ENCODE measurements at regions not wholly inside any gene's neighbourhood (a gene's known extent, or its start where the extent isn't known, plus 50 kb on each side); places are given as distances from the start of the nearest gene placed in this dataset.
"Not testable (repeated sequence)": the region's sequence is repeated elsewhere in the genome, so short reads cannot be mapped to it uniquely, and the experiment has no call there.

DNA sequence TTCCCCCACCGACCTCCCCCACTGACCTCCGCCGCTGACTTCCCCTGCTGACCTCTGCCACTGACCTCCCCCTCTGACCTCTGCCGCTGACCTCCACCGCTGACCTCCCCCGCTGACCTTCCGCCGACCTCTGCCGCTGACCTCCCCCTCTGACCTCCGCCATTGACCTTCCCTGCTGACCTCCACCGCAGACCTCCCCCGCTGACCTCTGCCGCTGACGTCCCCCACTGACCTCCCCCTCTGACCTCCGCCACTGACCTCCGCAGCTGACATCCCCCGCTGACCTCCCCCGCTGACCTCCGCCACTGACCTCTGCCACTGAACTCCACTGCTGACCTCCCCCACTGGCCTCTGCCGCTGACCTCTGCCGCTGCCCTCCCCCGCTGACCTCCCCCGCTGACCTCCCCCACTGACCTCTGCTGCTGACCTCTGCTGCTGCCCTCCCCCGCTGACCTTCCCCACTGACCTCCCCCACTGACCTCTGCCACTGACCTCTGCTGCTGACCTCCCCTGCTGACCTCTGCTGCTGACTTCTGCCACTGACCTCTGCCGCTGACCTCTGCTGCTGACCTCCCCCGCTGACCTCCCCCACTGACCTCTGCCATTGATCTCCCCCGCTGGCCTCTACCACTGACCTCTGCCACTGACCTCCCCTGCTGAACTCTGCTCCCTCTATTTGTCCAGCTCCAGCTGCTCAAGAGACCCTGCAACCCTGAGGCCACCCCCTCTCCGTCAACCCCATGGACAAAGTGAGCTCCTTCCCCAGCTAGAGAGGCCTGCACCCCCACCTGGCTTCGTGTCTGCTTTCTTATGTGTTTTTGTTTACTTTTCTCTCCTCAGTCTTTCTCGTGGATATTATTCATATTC, 91.4 kb upstream of the AFDN start:
- DNase-seq (ENCODE audit: low spot score), result peak; percentile 44

DNA sequence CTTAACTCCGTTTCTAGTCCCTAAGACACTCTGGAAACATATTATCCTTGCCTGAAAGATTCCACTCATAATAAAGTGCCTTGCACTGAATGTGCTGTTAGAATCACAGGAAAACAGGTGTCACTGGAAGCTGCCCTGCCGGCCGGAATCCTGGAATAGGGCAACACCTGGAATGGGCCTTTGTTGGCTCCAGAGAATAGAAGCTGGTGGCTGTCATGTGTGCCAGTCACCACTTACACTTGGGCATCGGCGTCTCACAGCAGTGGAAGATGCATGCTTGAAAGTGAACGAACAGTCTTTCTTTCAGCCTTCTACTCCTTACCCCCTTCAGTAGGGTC, 90.8 kb upstream of the AFDN start:
- DNase-seq (ENCODE audit: low spot score), result peak; percentile 20

GRCh38 chr6:167736486-167737204, 90.1 kb upstream of the AFDN start:
- peak; percentile 39 for DNase-seq (ENCODE audit: low spot score)

DNA sequence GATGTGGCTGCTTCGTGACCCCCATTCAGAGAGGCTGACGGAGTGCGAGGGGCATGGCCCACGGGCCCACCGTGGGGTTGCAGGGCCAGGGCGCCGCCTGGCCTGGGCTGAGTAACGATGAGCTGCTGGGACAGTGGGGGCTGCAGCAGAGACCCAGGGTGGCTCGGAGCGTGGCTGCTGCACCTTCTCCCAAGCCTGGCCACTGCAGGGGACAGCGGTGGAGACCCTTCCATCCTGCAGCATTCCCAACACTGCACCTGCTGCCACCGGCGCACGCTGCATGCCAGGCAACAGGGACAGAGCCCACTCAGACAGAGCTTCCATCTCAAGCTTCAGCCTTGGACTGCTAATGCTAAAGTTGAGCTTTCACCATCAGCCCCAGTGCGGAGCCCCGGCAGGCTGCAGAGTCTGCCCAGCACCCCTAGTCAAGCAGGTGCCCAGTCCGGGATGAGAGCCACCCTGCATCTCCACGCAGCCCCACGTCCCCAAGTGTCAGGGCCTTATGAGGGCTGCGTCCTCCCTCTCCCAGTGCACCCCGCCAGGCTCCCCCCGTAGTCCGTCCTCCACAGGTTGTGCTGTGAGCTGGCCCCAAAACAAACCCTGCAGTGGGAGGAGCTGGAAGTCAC, 89.4 kb upstream of the AFDN start:
- DNase-seq (ENCODE audit: low spot score), result peak; percentile 38

GRCh38 chr6:167738386-167738785, 88.3 kb upstream of the AFDN start:
- no peak for DNase-seq (ENCODE audit: low spot score)

DNA sequence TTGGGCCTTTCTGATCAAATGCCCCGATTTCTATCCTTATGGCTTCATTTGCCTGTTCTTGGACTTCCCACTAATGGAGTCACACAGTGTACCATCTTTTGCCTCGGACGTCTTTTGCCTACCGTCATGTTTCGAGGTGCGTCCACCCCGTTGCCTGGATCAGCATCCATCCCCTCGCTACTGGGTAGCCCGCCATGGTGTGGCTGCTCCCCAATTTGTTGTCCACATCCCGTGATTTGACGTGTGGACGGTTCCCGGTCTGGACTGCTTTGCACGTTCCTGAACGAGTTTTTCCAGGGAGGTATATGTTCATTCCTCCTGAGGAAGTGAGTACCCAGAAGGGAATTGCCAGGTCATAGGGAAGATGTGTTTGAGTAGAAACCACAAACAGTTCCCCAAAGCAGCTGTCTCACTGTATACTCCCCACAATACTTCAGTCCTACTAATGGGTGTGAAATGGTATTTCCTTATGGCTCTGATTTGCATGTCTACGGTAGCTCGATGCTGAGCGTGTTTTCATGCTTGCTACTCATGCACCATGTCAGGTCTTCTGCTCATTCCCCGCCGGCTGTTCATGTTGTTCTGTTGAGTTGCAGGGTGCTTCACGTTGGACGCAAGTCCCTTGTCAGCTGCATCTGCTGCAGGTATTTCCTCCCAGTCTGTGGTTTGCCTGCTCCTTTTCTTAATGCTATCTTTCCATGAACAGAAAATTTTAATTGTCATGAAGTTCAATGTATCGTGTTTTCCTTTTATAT, 86.8 kb upstream of the AFDN start:
- no peak for DNase-seq (ENCODE audit: low spot score)

DNA sequence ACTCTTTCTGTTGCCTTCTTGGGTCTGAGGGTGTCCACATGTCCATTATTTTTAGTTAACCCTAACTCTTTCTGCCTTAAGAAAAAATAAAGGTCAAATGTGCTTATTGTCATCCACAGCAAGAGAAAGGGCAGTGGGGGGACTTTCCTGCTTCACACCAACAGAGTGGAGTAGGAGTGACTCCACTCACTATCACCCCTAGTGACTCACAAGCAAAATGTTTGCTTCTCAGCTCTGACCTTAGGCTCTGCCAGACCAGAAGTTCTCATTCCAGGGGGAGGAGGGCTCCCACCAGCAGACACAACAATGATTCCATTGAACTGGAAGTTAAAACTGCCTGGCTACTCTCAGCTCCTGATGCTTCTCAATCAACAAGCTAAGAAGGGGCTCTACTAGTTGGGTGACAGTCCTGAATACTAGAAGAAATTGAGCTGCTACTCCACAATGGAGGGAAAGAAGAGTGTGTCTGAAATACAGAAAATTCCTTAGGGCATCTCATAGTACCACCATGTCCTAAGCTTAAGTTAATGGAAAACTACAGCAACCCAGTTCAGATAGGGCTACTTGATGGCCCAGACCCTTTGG, 83.9 kb upstream of the AFDN start:
- no peak for DNase-seq (ENCODE audit: low spot score)

- DNase-seq (ENCODE audit: low spot score), result no peak
These were observed 81.7 kb upstream of the AFDN start for GRCh38 chr6:167744681-167745669.

DNA sequence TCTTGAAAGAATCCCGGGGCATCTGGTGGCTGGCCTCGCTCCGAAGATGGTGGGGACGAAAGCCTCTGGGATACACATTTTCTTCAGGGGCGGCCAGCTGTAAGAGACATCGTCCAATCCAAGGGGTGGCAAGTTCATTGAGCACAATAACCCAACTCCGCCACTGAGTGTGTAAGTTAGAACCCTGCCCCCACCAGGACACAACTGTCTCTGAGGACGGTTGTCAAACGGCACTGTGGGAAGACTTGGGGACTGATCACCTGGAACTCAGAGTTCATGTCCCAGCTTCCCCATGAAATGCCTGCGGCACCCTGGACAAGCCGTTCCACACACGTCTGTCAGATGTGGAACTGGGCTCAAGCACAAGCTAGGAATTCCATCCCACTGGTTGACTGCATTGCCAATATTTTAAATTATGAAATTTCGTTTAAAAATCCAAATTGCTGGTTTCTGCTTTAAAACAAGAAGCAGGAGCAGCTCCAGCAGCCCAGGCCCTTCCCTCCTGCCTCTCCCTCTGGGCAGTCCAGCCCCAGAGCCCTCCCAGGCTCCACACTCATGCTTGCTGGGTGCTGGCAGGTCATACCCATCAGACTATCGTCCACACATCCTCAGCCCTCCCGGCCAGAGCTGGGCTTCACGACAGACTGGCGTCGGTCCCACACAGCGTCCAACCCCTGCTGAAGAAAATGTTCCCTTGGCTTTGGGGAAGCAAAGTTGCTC, 80.9 kb upstream of the AFDN start:
- DNase-seq (ENCODE audit: low spot score), result no peak

- no peak for DNase-seq (ENCODE audit: low spot score)
These were observed 80.3 kb upstream of the AFDN start for GRCh38 chr6:167746390-167746907.

DNA sequence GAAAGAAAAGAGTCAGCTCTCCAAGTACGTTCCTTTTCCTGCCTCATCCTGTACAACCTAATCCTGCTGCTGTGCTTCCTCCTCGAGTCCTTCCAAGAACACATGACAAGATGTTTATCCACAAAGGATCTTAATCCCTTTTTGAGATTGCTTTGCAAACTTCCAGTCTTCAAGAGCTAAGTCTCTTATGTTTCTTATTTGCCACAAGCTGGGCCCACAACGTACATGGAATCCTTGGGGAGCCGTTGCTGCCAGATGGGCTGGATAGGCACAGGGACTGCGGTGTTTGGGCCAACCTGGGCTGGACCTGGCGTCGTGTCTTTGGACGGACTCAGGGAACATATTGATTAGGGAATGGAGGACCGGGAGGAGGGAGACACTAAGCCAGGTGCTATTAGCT, 79.7 kb upstream of the AFDN start:
- DNase-seq (ENCODE audit: low spot score), result no peak

GRCh38 chr6:167747645-167748044, 79.1 kb upstream of the AFDN start:
- DNase-seq (ENCODE audit: low spot score), result no peak

DNA sequence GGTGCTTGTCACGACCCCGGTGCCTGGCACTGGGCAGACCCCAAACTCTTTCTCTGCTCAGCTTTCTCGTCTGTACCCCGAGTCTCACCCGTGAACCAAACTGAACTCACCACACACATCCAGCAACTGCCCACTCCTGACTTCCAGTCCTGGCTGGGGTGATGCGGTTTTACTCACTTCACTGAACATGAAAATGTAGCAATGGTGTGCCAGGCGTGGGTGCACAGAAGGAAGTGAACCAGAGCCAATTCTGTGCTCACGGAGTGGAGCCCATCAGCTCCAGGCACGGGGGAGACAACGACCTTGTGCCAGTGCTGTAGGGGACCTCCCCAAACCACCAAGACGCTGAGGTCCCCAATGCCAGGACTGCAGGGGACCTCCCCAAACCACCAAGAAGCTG, 78.7 kb upstream of the AFDN start:
- no peak for DNase-seq (ENCODE audit: low spot score)

DNA sequence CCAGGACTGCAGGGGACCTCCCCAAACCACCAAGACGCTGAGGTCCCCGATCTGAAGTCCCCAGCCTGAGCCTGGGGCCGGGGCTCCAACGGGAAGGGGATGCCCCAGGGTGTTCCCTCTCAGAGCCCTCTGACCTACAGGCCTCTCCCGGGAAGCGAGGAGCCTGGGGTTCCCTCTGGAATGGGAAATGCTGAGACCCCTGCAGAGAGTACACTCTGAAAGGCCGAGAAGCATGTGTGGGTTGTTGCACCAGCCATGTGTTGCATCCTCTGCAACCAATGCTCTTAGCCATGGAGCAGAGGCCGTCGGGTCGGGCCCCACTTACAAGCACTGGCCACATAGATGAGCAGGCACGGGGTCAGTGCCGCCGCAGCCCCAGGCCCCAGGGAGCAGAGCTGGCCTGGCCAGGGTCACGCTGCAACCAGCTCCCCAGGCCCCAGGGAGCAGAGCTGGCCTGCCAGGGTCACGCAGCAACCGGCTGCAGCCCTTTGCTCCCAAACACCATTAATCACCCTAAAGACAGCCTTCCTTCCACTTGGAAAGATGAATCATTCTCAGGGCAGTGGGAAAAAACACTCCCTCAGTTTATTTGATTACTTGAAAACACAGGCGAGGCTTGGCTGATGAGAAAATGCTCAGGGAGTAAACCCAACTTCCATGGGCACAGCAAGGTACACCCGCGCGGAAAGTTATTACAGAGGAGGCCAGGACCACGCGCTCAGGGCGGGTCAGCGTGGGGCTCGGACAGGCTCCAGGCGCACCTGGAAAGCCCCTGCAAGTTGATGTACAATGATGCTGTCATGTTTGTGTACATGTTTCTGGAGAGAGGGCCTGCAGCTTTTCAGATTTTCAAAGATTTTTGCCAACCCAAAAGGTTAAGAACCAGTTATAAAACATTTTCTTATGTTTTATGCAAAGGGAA, 78.0 kb upstream of the AFDN start:
- no peak for DNase-seq (ENCODE audit: low spot score)

DNA sequence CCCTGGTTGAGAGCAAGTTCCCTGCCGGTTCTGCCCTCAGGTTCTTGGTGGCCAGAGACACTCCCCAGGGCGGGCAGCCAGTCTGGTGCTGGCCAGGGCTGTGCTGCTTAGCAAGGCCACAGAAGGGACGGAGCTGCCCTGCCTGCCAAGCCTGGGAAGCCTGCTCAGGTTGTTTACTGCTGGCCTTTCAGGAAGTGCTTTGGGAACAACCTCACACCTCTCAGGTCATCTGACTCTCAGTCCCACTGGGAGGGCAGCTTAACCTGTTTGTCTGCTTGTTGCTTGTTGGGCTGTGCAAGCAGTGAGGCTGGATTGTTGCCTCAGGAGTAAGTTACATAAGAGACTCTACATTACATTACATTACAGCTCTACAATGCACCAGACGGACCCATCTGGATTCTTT, 75.8 kb upstream of the AFDN start:
- no peak for DNase-seq (ENCODE audit: low spot score)

- DNase-seq (ENCODE audit: low spot score), result no peak
These were observed 75.1 kb upstream of the AFDN start for GRCh38 chr6:167751579-167752115.

DNA sequence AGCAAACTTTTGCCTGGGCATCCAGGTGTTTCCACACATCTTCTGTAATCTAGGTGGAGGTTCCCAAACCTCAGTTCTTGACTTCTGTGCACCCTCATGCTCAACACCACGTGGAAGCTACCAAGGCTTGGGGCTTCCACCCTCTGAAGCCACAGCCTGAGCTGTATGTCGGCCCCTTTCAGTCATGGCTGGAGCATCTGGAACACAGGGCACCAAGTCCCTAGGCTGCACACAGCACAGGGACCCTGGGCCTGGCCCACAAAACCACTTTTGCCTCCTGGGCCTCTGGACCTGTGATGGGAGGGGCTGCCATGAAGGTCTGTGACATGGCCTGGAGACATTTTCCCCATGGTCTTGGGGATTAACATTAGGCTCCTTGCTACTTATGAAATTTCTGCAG, 73.4 kb upstream of the AFDN start:
- DNase-seq (ENCODE audit: low spot score), result not testable (repeated sequence)

- no peak for DNase-seq (ENCODE audit: low spot score)
These were observed 72.0 kb upstream of the AFDN start for GRCh38 chr6:167754691-167755090.
